ENCODE measurements at regions not wholly inside any gene's neighbourhood (a gene's known extent, or its start where the extent isn't known, plus 50 kb on each side); places are given as distances from the start of the nearest gene placed in this dataset.

DNA sequence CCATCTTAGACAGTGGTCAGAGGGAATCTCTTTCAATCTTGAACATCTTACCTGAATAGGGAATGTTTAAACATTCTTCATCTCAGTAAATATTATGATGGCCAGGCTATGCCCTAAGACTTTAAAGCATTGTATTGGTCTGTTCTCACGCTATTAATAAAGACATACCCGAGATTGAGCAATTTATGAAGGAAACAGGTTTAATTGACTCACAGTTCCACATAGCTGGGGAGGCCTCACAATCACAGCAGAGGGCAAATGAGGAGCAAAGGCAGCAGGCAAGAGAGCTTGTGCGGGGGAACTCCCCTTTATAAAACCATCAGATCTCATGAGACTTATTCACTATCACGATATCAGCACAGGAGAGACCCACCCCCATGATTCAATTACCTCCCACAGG, 55.3 kb upstream of the SOX9 start:
- Mint-ChIP-seq H3K4me3 (no peak overlapping the region), H3K9me3 (peaks cover 5% of the 10 kb centered on the region), H3K27ac (no peak overlapping the region), H3K27me3 (no peaks in the 10 kb centered on the region), H3K4me1 (no peaks in the 10 kb centered on the region), H3K36me3 (no peaks in the 10 kb centered on the region)
- ATAC-seq (ENCODE audit: low read depth), result no peak
- DNase-seq (ENCODE audit: low spot score in 2 of 2), result no peak

DNA sequence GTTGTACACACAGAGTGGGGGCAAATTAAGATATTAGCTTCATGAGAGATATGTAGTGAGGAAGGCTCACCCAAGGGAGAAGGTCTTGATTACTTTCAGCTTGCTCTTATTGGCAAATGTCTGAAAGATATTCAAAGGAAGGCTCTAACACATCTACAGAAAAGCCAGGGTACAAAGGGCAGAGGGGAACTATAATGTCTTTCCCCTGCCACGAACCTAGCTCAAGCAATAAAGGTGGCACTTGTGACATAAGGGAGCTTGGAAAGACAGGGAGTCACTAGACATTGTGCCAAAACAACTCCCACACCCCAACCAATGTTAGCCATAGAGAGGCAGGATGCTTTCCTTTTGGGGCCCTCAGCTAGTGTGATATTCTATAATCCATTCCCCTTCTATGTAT, 52.2 kb upstream of the SOX9 start:
- no peak overlapping the region for H3K4me3 Mint-ChIP-seq
- H3K36me3 Mint-ChIP-seq, result no peaks in the 10 kb centered on the region
- no peak for DNase-seq (ENCODE audit: low spot score in 2 of 2)
- H3K9me3 Mint-ChIP-seq, result peaks cover 5% of the 10 kb centered on the region
- H3K27me3 Mint-ChIP-seq, result no peaks in the 10 kb centered on the region
- no peak for ATAC-seq (ENCODE audit: low read depth)
- no peaks in the 10 kb centered on the region for H3K4me1 Mint-ChIP-seq
- H3K27ac Mint-ChIP-seq, result no peak overlapping the region

DNA sequence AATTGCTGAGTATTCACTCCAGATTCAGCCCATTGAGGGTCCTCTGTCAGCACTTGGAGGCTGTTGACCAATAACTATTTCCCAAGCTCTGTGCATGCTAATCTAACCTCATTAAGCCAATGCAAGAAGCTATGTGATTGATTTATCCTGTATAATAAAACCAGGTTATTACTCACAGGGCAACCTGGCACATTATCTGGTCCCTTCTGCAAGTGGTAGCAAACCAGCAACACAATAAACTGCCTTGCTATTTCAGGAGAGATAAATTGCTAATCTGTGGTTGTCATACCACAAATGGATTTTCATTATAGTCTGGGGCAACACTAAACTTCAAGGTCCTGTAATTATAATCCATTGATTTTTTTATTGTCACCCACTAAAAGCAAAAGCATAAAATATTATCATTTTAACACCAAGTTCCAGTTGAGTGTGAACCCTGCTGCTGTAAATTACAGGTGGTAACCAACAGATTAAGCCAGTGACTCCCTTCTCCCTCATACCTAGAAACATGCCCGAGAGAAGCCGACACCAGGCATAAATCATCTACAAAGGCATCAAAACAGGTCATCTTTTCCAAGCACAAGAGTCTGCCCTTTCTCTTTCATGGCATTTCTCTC, 51.1 kb upstream of the SOX9 start:
- Mint-ChIP-seq H3K27me3 (no peaks in the 10 kb centered on the region), H3K4me3 (no peak overlapping the region), H3K36me3 (no peaks in the 10 kb centered on the region), H3K4me1 (no peaks in the 10 kb centered on the region), H3K27ac (no peak overlapping the region), H3K9me3 (peaks cover 5% of the 10 kb centered on the region)
- ATAC-seq (ENCODE audit: low read depth) (no peak), DNase-seq (ENCODE audit: low spot score in 2 of 2) (no peak)

All from memory B cell (primary cell).